PFSK-1 (cell line): ENCODE measurements at regions not wholly inside any gene's neighbourhood (a gene's known extent, or its start where the extent isn't known, plus 50 kb on each side); places are given as distances from the start of the nearest gene placed in this dataset.

Experiments
- FOXP2 ChIP-seq: optimal IDR thresholded peaks from 2 replicates; pipeline ENCODE3; 2011; ENCODE audit warnings: borderline replicate concordance, control low read depth, inconsistent platforms; ENCODE audit not compliant: insufficient read depth; ENCODE audit errors: extremely low read length, extremely low read depth
- POLR2AphosphoS5 ChIP-seq: IDR thresholded peaks from 2 replicates; pipeline ENCODE4 v1.6.1; 2012; ENCODE audit warnings: low read depth, mild to moderate bottlenecking, control low read depth, low read length, moderate library complexity
- SIN3A ChIP-seq: IDR thresholded peaks from 2 replicates; pipeline ENCODE4 v1.6.1; 2012; ENCODE audit warnings: mild to moderate bottlenecking, low read length, moderate library complexity, borderline replicate concordance; ENCODE audit not compliant: insufficient read depth
- TAF1 ChIP-seq: IDR thresholded peaks from 2 replicates; pipeline ENCODE4 v1.6.1; 2012; ENCODE audit warnings: low read length, control low read depth, borderline replicate concordance; ENCODE audit not compliant: insufficient read depth
- TF ChIP-seq, protein P1 (sequence below), 2 experiments: IDR thresholded peaks; 2 replicates each; pipeline versions ENCODE4 v1.6.1 to v1.8.0; 2011 to 2012; ENCODE audit warnings: low read depth in 2 of 2, low read length in 2 of 2, control low read depth in 1 of 2, inconsistent platforms in 1 of 2, mild to moderate bottlenecking in 1 of 2, moderate library complexity in 1 of 2; ENCODE audit not compliant: insufficient read depth in 1 of 2

DNA sequence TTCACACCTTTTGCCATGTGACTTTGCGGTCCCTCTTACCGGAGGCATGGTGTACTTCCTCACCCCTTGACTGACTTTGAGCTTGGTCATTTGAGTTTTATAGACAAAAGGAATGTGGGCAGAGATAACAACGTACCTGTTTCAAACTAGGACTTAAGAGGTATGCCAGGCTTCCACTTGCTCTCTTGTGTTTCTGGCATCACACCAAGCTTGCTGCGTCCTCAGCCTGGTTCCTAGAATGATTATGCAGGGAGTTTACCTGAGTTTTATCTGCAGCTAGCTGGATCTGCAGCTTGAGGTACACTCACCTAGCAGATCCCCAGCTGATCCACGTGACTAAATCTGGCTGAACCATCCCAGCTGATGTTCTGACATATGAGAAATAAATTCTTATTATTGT lies 66.2 kb downstream of the PLK2 start:
- no peak for TF ChIP-seq TAF1
- TF ChIP-seq, protein P1, sequence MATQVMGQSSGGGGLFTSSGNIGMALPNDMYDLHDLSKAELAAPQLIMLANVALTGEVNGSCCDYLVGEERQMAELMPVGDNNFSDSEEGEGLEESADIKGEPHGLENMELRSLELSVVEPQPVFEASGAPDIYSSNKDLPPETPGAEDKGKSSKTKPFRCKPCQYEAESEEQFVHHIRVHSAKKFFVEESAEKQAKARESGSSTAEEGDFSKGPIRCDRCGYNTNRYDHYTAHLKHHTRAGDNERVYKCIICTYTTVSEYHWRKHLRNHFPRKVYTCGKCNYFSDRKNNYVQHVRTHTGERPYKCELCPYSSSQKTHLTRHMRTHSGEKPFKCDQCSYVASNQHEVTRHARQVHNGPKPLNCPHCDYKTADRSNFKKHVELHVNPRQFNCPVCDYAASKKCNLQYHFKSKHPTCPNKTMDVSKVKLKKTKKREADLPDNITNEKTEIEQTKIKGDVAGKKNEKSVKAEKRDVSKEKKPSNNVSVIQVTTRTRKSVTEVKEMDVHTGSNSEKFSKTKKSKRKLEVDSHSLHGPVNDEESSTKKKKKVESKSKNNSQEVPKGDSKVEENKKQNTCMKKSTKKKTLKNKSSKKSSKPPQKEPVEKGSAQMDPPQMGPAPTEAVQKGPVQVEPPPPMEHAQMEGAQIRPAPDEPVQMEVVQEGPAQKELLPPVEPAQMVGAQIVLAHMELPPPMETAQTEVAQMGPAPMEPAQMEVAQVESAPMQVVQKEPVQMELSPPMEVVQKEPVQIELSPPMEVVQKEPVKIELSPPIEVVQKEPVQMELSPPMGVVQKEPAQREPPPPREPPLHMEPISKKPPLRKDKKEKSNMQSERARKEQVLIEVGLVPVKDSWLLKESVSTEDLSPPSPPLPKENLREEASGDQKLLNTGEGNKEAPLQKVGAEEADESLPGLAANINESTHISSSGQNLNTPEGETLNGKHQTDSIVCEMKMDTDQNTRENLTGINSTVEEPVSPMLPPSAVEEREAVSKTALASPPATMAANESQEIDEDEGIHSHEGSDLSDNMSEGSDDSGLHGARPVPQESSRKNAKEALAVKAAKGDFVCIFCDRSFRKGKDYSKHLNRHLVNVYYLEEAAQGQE (IDR thresholded peaks at IDR 0.05; ENCODE audit: insufficient read depth in 1 of 2, low read depth in 2 of 2, low read length in 2 of 2): no peak
- no peak for TF ChIP-seq POLR2AphosphoS5
- no peak for TF ChIP-seq FOXP2
- TF ChIP-seq SIN3A: no peak

- TF ChIP-seq POLR2AphosphoS5 (no peak), FOXP2 (no peak), SIN3A (no peak), TAF1 (no peak)
- TF ChIP-seq, protein P1 (IDR thresholded peaks at IDR 0.05; ENCODE audit: insufficient read depth in 1 of 2, low read depth in 2 of 2, low read length in 2 of 2): no peak
Observed at GRCh38 chr5:58392496-58392895, 67.4 kb downstream of the PLK2 start.

DNA sequence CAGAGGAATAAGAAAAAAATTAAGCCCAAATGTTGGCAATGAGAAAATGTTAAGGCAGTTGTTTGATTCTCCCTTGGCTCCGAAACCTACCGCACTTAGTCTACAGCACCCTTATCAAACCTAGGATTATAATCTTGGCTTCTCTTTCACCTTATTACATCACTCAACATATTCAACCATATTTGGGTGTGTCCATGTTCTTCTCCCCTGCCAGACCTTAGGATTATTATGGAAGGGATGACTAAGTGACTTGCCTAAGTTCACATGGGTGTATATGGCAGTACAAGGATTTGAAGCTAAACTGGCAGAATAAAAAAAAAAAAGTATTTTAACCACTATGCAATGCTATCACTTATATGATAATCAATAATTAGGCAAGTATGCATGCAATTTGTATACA lies 76.4 kb downstream of the PLK2 start:
- TF ChIP-seq, protein P1 (IDR thresholded peaks at IDR 0.05; ENCODE audit: insufficient read depth in 1 of 2, low read depth in 2 of 2, low read length in 2 of 2): no peak
- no peak for TF ChIP-seq FOXP2
- TF ChIP-seq TAF1: no peak
- no peak for TF ChIP-seq POLR2AphosphoS5
- TF ChIP-seq SIN3A: no peak

DNA sequence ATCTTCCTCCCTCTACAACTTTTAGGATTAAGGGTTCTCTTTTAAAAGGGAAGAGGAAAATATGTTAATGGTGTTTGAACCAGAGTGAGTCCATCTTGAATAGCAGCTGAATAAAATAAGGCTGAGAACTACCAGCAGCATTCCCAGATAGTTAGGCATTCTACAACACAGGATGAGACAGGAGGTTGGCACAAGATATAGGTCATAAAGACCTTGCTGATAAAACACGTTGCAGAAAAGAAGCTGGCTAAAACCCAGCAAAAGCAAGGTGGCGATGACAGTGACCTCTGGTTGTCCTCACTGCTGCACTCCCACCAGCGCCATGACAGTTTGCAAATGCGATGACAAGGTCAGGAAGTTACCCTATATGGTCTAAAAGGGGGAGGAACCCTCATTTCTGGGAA lies 77.8 kb downstream of the PLK2 start:
- TF ChIP-seq, protein P1 (IDR thresholded peaks at IDR 0.05; ENCODE audit: insufficient read depth in 1 of 2, low read depth in 2 of 2, low read length in 2 of 2): no peak
- TF ChIP-seq TAF1: no peak
- TF ChIP-seq POLR2AphosphoS5: no peak
- TF ChIP-seq SIN3A: no peak

DNA sequence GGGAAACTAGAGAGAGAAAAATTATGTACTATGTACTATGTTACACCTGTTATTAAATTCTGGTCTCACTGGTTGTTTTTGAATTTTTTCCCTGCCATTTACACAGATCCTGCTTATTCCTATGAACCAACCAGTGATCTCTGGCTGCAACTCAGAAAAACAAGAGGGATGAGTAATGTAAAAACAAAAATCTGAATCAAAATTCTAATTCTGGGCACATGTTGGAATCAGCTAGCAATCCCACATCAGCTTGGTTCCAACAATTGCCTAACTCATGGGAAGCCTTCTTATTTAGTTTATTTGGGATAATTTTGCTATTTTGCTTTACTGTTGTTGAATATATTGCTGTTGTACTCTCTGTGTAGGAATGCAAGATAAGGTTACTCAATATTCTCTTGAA lies 78.3 kb downstream of the PLK2 start:
- TF ChIP-seq FOXP2: no peak
- TF ChIP-seq, protein P1 (IDR thresholded peaks at IDR 0.05; ENCODE audit: insufficient read depth in 1 of 2, low read depth in 2 of 2, low read length in 2 of 2): no peak
- no peak for TF ChIP-seq TAF1
- TF ChIP-seq POLR2AphosphoS5: no peak
- TF ChIP-seq SIN3A: no peak
